Cardiac septum (tissue), 1 donor: ENCODE measurements at regions not wholly inside any gene's neighbourhood (a gene's known extent, or its start where the extent isn't known, plus 50 kb on each side); places are given as distances from the start of the nearest gene placed in this dataset.

ENCODE experiments used
- DNase-seq: peaks from one replicate; pipeline ENCODE4 v3.0.0-alpha.2; 2020; ENCODE audit warnings: low spot score
- intact Hi-C: fragments of 100-400 bp; cut with DNase I; formaldehyde crosslinking; loops from one replicate; pipeline ENCODE4 v1.14.0; 2022
- donor health status: DM: no; HTN: no; CAD: no.

DNA sequence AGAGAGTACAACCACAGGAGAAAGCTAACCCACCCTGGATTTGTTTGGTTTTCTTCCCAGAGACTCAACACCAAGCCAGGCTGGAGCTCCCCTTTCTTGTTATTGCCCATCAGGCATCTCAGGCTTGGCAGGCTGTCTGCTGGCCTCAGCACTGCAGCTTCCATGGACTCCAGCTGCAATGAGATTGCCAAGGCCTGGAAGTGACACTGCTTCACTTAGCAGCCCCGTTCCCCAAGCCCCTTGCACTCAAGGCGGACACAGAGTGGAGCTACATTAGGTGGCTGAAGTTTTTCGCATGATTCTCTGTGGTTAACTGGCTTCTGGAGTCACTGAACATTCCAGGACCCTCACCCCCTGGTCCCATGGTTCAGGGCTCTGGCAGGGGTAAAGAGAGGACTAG lies 163.1 kb upstream of the GDF10 start:
- DNase-seq, result no peak
- intact Hi-C loops, result no loop called here

DNA sequence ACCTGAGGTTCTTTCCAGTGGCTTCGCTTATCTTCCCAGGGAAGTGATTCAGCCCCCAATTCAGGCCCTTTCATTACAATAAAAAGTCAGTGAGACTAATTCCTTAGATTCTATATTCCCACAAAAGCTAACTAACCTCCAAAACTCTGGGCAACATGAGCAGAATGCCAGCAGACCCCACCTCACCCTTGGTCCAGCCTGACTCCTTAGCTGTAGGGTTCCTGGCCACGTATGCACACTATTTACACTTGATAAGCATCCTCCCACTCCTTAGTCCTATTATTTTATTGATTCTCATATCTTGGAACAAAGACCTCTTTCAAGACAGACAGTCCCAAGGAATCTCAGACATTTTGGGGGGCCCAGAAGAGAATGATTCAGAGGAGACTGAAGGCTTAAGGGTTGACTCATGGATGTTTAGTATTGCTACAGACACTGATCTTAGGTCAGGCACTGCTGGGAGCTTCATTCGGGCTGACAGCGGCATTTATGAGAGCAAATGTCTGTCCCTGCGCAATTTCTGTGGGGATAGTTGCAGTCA lies 162.6 kb upstream of the GDF10 start:
- intact Hi-C loops, result no loop called here
- no peak for DNase-seq

DNA sequence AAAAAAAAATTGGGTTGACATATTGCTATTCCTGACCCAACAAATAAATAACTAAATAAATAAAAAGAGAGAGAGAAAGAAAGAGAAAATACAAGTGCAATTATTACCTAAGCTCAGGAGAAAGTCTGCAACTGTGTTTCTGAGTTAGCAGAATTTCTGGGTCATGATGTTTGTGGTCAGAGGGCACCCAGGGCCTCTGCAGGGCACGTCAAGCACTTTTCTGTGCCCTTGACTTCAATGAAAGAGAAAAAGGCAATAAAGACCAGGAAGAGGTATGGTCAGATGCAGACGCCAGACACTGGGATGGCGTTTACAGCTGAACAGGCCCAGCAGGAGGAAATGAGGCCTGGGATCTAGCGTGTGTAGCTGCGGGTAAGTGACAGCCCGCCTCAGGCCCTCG lies 160.9 kb upstream of the GDF10 start:
- intact Hi-C loops, result no loop called here
- DNase-seq, result no peak

GRCh38 chr10:47140761-47141348 lies 159.1 kb upstream of the GDF10 start:
- intact Hi-C loops, result no loop called here
- no peak for DNase-seq

DNA sequence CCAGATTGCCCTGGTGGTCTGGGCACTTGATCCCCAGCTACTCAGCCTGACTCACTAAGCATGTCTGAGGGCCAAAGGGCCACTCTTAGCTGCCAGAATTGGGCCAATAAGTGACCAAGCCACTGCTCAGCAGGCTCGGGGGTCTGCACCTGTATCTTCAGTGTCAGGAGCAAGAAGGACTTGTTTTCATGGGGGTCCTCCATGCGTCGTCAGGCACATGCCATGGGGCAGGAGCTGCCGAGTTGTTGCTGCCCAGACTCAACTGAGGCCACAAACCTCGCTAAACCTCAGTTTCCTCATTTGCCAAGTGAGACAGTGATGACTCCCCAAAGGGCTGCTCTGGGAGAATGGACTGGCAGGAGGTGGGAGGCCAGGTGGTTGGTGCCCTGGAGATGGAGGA lies 158.6 kb upstream of the GDF10 start:
- DNase-seq, result no peak
- intact Hi-C loops, result no loop called here

DNA sequence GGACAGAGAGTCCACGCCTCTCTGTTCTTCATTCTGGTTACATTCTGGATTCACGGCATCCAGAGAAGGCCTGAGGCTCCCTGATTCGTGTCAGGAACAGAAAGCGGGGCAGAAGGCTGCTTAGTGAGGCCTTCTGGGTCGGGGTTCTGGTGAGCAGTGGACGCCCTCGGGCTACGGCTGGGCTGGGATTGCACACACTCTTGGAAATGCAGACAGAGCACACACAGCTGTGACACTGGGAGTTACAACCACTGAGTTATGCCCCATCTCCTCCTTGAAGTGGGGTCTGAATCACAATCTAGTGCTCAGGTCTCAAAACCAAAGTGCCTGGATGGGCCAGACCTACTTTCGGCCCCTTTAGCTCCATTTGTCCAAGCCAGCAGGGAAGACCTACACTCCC lies 156.9 kb upstream of the GDF10 start:
- intact Hi-C loops, result no loop called here
- no peak for DNase-seq

GRCh38 chr10:47143473-47143872 lies 156.5 kb upstream of the GDF10 start:
- DNase-seq, result no peak
- intact Hi-C loops, result no loop called here

GRCh38 chr10:47144525-47144924 lies 155.5 kb upstream of the GDF10 start:
- intact Hi-C loops, result no loop called here
- DNase-seq, result no peak

DNA sequence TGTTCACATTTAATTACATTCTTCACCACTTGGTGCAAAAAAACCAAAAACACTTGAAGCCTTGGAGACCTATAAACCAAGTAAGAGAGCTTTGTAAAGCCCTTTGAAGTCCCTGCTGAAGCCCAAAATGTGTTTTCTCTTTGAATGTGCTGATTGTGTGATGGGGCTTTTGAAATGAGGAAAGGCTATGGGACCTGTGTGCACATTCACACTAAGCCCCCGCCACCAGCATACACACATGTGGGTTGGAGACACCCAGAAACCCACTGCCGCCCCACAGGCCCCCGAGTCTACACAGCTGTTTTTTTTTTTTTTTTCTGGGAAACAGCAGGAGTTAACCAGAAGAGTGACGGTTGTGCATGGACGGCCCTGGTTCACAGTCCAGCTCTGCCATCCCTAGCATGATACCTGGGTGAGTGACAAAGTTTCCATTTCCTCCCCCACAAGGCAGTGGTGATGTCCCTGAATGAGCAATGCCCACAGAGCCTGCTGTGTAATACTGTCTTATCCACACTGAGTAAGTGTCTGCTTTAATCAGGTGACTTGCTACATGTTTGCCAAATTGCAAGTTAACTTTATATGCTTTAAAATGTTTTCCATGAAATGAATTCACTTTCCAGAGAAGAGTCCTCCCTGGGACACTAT lies 154.6 kb upstream of the GDF10 start:
- no peak for DNase-seq
- intact Hi-C loops, result no loop called here

- intact Hi-C loops, result no loop called here
These were observed 153.4 kb upstream of the GDF10 start for GRCh38 chr10:47146572-47146971.

GRCh38 chr10:47147186-47147585 lies 152.8 kb upstream of the GDF10 start:
- intact Hi-C loops, result no loop called here
- DNase-seq, result no peak

More at GRCh38 chr10:47146572-47146971, 153.4 kb upstream of the GDF10 start:
- no peak for DNase-seq

- intact Hi-C loops, result no loop called here
- no peak for DNase-seq
These were observed 149.4 kb upstream of the GDF10 start for GRCh38 chr10:47150581-47150980.

DNA sequence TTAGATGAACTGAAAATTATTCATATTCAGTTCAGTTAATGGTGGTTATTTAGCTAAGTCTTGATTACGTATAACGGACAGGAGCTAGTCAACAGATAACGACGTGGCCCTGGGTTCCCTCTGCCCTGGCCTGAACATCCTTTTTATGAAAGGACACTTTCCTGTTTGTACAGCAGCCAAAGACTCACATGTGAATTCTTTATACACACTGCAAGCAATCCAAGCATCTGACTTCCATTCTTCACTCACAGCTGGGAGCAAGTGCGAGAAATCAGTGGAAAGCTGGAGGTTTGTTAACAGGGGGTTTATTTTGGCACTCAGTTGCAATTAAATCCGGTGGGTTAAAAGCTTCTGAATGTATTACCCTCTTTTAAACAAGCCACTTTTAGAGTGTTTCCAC lies 148.1 kb upstream of the GDF10 start:
- no peak for DNase-seq
- intact Hi-C loops, result no loop called here

GRCh38 chr10:47152861-47153349 lies 147.1 kb upstream of the GDF10 start:
- intact Hi-C loops, result no loop called here
- no peak for DNase-seq

GRCh38 chr10:47154762-47155161 lies 145.2 kb upstream of the GDF10 start:
- DNase-seq, result no peak
- intact Hi-C loops, result no loop called here

- no peak for DNase-seq
- intact Hi-C loops, result no loop called here
These were observed 143.1 kb upstream of the GDF10 start for GRCh38 chr10:47156873-47157272.

- intact Hi-C loops, result no loop called here
- no peak for DNase-seq
These were observed 141.6 kb upstream of the GDF10 start for GRCh38 chr10:47158116-47159071.

GRCh38 chr10:47159361-47160260 lies 140.4 kb upstream of the GDF10 start:
- DNase-seq, result peak; percentile 24
- intact Hi-C loops, result no loop called here

DNA sequence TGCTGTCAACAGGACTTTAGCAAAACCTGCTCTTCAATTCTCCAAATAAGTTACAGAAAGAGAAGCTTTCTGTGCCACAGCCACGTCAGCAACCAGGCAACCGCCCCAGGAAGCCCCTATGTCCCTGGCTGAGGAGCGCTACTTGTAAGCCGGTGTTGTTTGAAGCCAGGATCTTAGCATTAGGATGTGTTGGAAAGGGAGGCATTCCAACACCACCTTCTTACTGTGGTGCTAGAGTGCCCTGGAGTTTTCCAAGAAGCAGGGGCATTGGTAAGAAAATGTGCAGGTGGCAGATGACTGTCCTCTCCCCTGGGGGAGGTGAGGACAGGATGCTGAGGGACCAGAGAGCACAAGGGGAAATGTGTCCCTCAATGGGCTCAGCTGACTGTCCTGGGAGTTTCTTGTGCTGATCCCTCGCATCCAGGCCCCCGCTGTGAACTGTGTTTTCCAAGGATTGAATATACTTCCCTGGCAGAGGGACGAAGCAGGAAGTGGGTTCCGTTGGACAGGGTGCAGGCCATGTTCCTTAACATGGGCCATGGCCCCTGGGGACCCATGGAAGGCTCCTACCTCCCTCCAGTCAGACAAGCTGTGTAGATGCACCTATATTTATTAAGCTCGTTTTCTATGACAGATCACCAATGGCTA lies 139.6 kb upstream of the GDF10 start:
- intact Hi-C loops, result no loop called here
- DNase-seq, result no peak
